ENCODE measurements at regions not wholly inside any gene's neighbourhood (a gene's known extent, or its start where the extent isn't known, plus 50 kb on each side); places are given as distances from the start of the nearest gene placed in this dataset.

DNA sequence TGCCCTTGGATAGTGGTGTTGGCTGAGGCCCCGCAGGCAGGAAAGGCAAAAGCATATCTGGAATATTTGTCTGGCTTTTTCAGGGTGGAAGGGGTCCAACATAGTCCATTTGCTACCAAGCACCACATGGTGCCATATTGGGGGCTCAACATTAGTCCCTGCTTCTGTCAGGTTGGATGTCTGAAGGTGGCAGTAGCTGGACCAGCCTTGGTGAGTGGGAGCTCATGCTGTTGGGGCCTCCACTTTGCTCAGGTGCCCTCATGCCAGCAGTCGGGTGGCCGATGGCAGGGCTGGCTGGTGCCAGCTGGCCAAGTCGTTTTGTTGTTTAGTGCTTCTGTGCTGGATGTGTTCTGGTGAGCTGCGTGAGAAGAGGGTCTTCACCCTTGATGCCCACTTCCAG, 135.3 kb downstream of the PAPOLA start:
- no peak for TF ChIP-seq CTCF (IDR thresholded peaks at IDR 0.05)
- no peak for TF ChIP-seq EZH2 (IDR thresholded peaks at IDR 0.05; ENCODE audit: borderline replicate concordance, insufficient read depth, low read depth, low read length, poor library complexity, severe bottlenecking)

All from B cell (primary cell).